ENCODE measurements at regions not wholly inside any gene's neighbourhood (a gene's known extent, or its start where the extent isn't known, plus 50 kb on each side); places are given as distances from the start of the nearest gene placed in this dataset.

- TF ChIP-seq ZNF621 (tag by site-specific recombination; IDR thresholded peaks at IDR 0.05) (no peak), GLIS2 (tag by site-specific recombination; IDR thresholded peaks at IDR 0.05) (no peak), ZNF18 (tag by site-specific recombination; IDR thresholded peaks at IDR 0.05) (no peak), SALL2 (tag by site-specific recombination; IDR thresholded peaks at IDR 0.05; ENCODE audit: borderline replicate concordance) (no peak), ZBTB7A (tag by site-specific recombination; IDR thresholded peaks at IDR 0.05; ENCODE audit: low read depth) (no peak), ZNF664 (tag by site-specific recombination; IDR thresholded peaks at IDR 0.05) (no peak), ZNF571 (tag by site-specific recombination; IDR thresholded peaks at IDR 0.05) (no peak), ZNF169 (tag by site-specific recombination; IDR thresholded peaks at IDR 0.05) (no peak), GLIS1 (tag by site-specific recombination; IDR thresholded peaks at IDR 0.05) (no peak)
- TF ChIP-seq, protein P1, sequence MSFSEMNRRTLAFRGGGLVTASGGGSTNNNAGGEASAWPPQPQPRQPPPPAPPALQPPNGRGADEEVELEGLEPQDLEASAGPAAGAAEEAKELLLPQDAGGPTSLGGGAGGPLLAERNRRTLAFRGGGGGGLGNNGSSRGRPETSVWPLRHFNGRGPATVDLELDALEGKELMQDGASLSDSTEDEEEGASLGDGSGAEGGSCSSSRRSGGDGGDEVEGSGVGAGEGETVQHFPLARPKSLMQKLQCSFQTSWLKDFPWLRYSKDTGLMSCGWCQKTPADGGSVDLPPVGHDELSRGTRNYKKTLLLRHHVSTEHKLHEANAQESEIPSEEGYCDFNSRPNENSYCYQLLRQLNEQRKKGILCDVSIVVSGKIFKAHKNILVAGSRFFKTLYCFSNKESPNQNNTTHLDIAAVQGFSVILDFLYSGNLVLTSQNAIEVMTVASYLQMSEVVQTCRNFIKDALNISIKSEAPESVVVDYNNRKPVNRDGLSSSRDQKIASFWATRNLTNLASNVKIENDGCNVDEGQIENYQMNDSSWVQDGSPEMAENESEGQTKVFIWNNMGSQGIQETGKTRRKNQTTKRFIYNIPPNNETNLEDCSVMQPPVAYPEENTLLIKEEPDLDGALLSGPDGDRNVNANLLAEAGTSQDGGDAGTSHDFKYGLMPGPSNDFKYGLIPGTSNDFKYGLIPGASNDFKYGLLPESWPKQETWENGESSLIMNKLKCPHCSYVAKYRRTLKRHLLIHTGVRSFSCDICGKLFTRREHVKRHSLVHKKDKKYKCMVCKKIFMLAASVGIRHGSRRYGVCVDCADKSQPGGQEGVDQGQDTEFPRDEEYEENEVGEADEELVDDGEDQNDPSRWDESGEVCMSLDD (tag by site-specific recombination; IDR thresholded peaks at IDR 0.05): no peak
- TF ChIP-seq, protein P2, sequence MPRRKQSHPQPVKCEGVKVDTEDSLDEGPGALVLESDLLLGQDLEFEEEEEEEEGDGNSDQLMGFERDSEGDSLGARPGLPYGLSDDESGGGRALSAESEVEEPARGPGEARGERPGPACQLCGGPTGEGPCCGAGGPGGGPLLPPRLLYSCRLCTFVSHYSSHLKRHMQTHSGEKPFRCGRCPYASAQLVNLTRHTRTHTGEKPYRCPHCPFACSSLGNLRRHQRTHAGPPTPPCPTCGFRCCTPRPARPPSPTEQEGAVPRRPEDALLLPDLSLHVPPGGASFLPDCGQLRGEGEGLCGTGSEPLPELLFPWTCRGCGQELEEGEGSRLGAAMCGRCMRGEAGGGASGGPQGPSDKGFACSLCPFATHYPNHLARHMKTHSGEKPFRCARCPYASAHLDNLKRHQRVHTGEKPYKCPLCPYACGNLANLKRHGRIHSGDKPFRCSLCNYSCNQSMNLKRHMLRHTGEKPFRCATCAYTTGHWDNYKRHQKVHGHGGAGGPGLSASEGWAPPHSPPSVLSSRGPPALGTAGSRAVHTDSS (tag by site-specific recombination; IDR thresholded peaks at IDR 0.05): no peak
- Histone ChIP-seq H3K4me1 (ENCODE audit: control insufficient read depth, insufficient read depth, low read length) (no peaks in the 10 kb centered on the region), H3K9me3 (ENCODE audit: control insufficient read depth, insufficient read depth, low read depth, low read length) (no peaks in the 10 kb centered on the region; the same call in 1 of the 2 replicates), H3K4me3 (ENCODE audit: low read depth, low read length) (no peak overlapping the region), H3K36me3 (ENCODE audit: control insufficient read depth in 2 of 2, insufficient read depth in 1 of 2, low read length in 2 of 2) (no peaks in the 10 kb centered on the region), H3K27ac (ENCODE audit: extremely low read depth, low read depth, low read length) (no peak overlapping the region)
- POLR2A ChIA-PET: no interaction called here
- CTCF ChIA-PET: no interaction called here
These were observed 230.5 kb downstream of the PMAIP1 start for GRCh38 chr18:60130284-60130683.

- Histone ChIP-seq H3K36me3 (ENCODE audit: control insufficient read depth in 2 of 2, insufficient read depth in 1 of 2, low read length in 2 of 2) (no peaks in the 10 kb centered on the region), H3K27ac (ENCODE audit: extremely low read depth, low read depth, low read length) (no peak overlapping the region), H3K9me3 (ENCODE audit: control insufficient read depth, insufficient read depth, low read depth, low read length) (no peaks in the 10 kb centered on the region; the same call in 1 of the 2 replicates), H3K4me3 (ENCODE audit: low read depth, low read length) (no peak overlapping the region), H3K4me1 (ENCODE audit: control insufficient read depth, insufficient read depth, low read length) (no peaks in the 10 kb centered on the region)
- CTCF ChIA-PET: interaction anchor here (0.7 kb wide), 1 partner anchor 338 kb away, joined by 3 read pairs; no protein-coding TSS in a partner anchor
- POLR2A ChIA-PET: no interaction called here
- TF ChIP-seq RBAK (tag by site-specific recombination; IDR thresholded peaks at IDR 0.05): no peak
- no peak for TF ChIP-seq SP2 (tag by site-specific recombination; IDR thresholded peaks at IDR 0.05)
- TF ChIP-seq ZBTB17 (tag by site-specific recombination; IDR thresholded peaks at IDR 0.05): no peak
- TF ChIP-seq, protein P3, sequence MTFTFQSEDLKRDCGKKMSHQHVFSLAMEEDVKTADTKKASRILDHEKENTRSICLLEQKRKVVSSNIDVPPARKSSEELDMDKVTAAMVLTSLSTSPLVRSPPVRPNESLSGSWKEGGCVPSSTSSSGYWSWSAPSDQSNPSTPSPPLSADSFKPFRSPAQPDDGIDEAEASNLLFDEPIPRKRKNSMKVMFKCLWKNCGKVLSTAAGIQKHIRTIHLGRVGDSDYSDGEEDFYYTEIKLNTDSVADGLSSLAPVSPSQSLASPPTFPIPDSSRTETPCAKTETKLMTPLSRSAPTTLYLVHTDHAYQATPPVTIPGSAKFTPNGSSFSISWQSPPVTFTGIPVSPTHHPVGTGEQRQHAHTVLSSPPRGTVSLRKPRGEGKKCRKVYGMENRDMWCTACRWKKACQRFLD (tag by site-specific recombination; IDR thresholded peaks at IDR 0.05): no peak
- no peak for TF ChIP-seq ZNF707 (tag by site-specific recombination; IDR thresholded peaks at IDR 0.05)
- TF ChIP-seq ZNF24 (tag by site-specific recombination; IDR thresholded peaks at IDR 0.05): no peak
- no peak for TF ChIP-seq KLF10 (tag by site-specific recombination; IDR thresholded peaks at IDR 0.05)
- no peak for TF ChIP-seq PRDM6 (tag by site-specific recombination; IDR thresholded peaks at IDR 0.05)
- no peak for TF ChIP-seq ZNF561 (tag by site-specific recombination; IDR thresholded peaks at IDR 0.05; ENCODE audit: borderline replicate concordance)
- TF ChIP-seq ZNF155 (tag by site-specific recombination; IDR thresholded peaks at IDR 0.05): no peak
These were observed 223.2 kb downstream of the PMAIP1 start for GRCh38 chr18:60123031-60123430.

All from HEK293 (cell line).